ENCODE measurements at regions not wholly inside any gene's neighbourhood (a gene's known extent, or its start where the extent isn't known, plus 50 kb on each side); places are given as distances from the start of the nearest gene placed in this dataset.

- TF ChIP-seq TEAD4 (IDR thresholded peaks at IDR 0.05) = no peak
- TF ChIP-seq REST (IDR thresholded peaks at IDR 0.05; ENCODE audit: low read depth) = no peak
- TF ChIP-seq CREB1 (IDR thresholded peaks at IDR 0.05; ENCODE audit: low read depth) = no peak
- TF ChIP-seq TAF1 (IDR thresholded peaks at IDR 0.05; ENCODE audit: low read depth) = no peak
- TF ChIP-seq NFIC (IDR thresholded peaks at IDR 0.05) = no peak
- no peak for TF ChIP-seq TCF12 (IDR thresholded peaks at IDR 0.05; ENCODE audit: low read depth)
- TF ChIP-seq, protein P1, sequence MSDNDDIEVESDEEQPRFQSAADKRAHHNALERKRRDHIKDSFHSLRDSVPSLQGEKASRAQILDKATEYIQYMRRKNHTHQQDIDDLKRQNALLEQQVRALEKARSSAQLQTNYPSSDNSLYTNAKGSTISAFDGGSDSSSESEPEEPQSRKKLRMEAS (IDR thresholded peaks at IDR 0.05) = no peak
- no peak for TF ChIP-seq RAD21 (IDR thresholded peaks at IDR 0.05; ENCODE audit: low read depth)
- TF ChIP-seq YY1 (IDR thresholded peaks at IDR 0.05; ENCODE audit: low read depth) = no peak
- TF ChIP-seq CEBPB (IDR thresholded peaks at IDR 0.05) = no peak
- no peak for TF ChIP-seq ZBTB7A (IDR thresholded peaks at IDR 0.05; ENCODE audit: low read depth)
- TF ChIP-seq EGR1 (IDR thresholded peaks at IDR 0.05) = no peak
- TF ChIP-seq EP300 (IDR thresholded peaks at IDR 0.05; ENCODE audit: borderline replicate concordance) = no peak
- TF ChIP-seq USF1 (IDR thresholded peaks at IDR 0.05) = no peak
- no peak for TF ChIP-seq FOXM1 (IDR thresholded peaks at IDR 0.05; ENCODE audit: borderline replicate concordance, low read depth)
Measured at GRCh38 chr5:45017568-45017967, 208.8 kb downstream of the MRPS30 start.

GRCh38 chr5:45029553-45029952 lies 220.8 kb downstream of the MRPS30 start:
- TF ChIP-seq YY1 (IDR thresholded peaks at IDR 0.05; ENCODE audit: low read depth) (no peak), TCF12 (IDR thresholded peaks at IDR 0.05; ENCODE audit: low read depth) (no peak), TAF1 (IDR thresholded peaks at IDR 0.05; ENCODE audit: low read depth) (no peak), FOXM1 (IDR thresholded peaks at IDR 0.05; ENCODE audit: borderline replicate concordance, low read depth) (no peak), EP300 (IDR thresholded peaks at IDR 0.05; ENCODE audit: borderline replicate concordance) (no peak), CREB1 (IDR thresholded peaks at IDR 0.05; ENCODE audit: low read depth) (no peak), EGR1 (IDR thresholded peaks at IDR 0.05) (no peak), RAD21 (IDR thresholded peaks at IDR 0.05; ENCODE audit: low read depth) (no peak), NFIC (IDR thresholded peaks at IDR 0.05) (no peak), CEBPB (IDR thresholded peaks at IDR 0.05) (no peak), TEAD4 (IDR thresholded peaks at IDR 0.05) (no peak), ZBTB7A (IDR thresholded peaks at IDR 0.05; ENCODE audit: low read depth) (no peak)
- TF ChIP-seq, protein P1 (IDR thresholded peaks at IDR 0.05) = no peak

GRCh38 chr5:45035991-45036390 lies 227.2 kb downstream of the MRPS30 start:
- TF ChIP-seq TEAD4 (IDR thresholded peaks at IDR 0.05) (no peak), CREB1 (IDR thresholded peaks at IDR 0.05; ENCODE audit: low read depth) (no peak), RAD21 (IDR thresholded peaks at IDR 0.05; ENCODE audit: low read depth) (no peak), EGR1 (IDR thresholded peaks at IDR 0.05) (no peak), NFIC (IDR thresholded peaks at IDR 0.05) (no peak), YY1 (IDR thresholded peaks at IDR 0.05; ENCODE audit: low read depth) (no peak), TCF12 (IDR thresholded peaks at IDR 0.05; ENCODE audit: low read depth) (no peak), USF1 (IDR thresholded peaks at IDR 0.05) (no peak), FOXM1 (IDR thresholded peaks at IDR 0.05; ENCODE audit: borderline replicate concordance, low read depth) (no peak), TAF1 (IDR thresholded peaks at IDR 0.05; ENCODE audit: low read depth) (no peak), ZBTB7A (IDR thresholded peaks at IDR 0.05; ENCODE audit: low read depth) (no peak), REST (IDR thresholded peaks at IDR 0.05; ENCODE audit: low read depth) (no peak), CEBPB (IDR thresholded peaks at IDR 0.05) (no peak), EP300 (IDR thresholded peaks at IDR 0.05; ENCODE audit: borderline replicate concordance) (no peak)
- TF ChIP-seq, protein P1 (IDR thresholded peaks at IDR 0.05) = no peak

GRCh38 chr5:45037927-45038326 lies 229.2 kb downstream of the MRPS30 start:
- TF ChIP-seq, protein P1 (IDR thresholded peaks at IDR 0.05) = no peak
- TF ChIP-seq RAD21 (IDR thresholded peaks at IDR 0.05; ENCODE audit: low read depth) = no peak
- no peak for TF ChIP-seq USF1 (IDR thresholded peaks at IDR 0.05)
- no peak for TF ChIP-seq EGR1 (IDR thresholded peaks at IDR 0.05)
- no peak for TF ChIP-seq TCF12 (IDR thresholded peaks at IDR 0.05; ENCODE audit: low read depth)
- no peak for TF ChIP-seq TEAD4 (IDR thresholded peaks at IDR 0.05)
- no peak for TF ChIP-seq REST (IDR thresholded peaks at IDR 0.05; ENCODE audit: low read depth)
- no peak for TF ChIP-seq NFIC (IDR thresholded peaks at IDR 0.05)
- no peak for TF ChIP-seq YY1 (IDR thresholded peaks at IDR 0.05; ENCODE audit: low read depth)
